Body of pancreas (tissue), 4 donors: ENCODE measurements at regions not wholly inside any gene's neighbourhood (a gene's known extent, or its start where the extent isn't known, plus 50 kb on each side); places are given as distances from the start of the nearest gene placed in this dataset.

ENCODE experiments used
- CTCF ChIP-seq, 7 experiments: fragments of 450-650 bp in 4 of 7; fragments of 200-600 bp in 3 of 7; sonication (generic) in 3 of 7; IDR thresholded peaks; one replicate each; pipeline ENCODE4 v1.5.1; 2016 to 2019; ENCODE audit warnings: antibody characterized with exemption in 7 of 7
- POLR2A ChIP-seq, 3 donors: fragments of 450-650 bp; IDR thresholded peaks; one replicate each; pipeline ENCODE4 v1.6.1; 2016; ENCODE audit warnings: antibody characterized with exemption in 3 of 3, mild to moderate bottlenecking in 2 of 3

GRCh38 chr5:96067894-96068614 is 106.4 kb upstream of the ELL2 start:
- no peak for TF ChIP-seq CTCF (IDR thresholded peaks at IDR 0.05)
- no peak for TF ChIP-seq POLR2A (IDR thresholded peaks at IDR 0.05)
